CD14-positive monocyte (primary cell): ENCODE measurements at regions not wholly inside any gene's neighbourhood (a gene's known extent, or its start where the extent isn't known, plus 50 kb on each side); places are given as distances from the start of the nearest gene placed in this dataset.

Experiments
- DNase-seq, 3 donors: peaks; one replicate each; pipeline ENCODE4 v3.0.0-alpha.2; 2011 to 2022
- H2AFZ ChIP-seq: 2 replicates; pipeline ENCODE4 v1.6.0; 2012; ENCODE audit warnings: mild to moderate bottlenecking, low read depth, low read length, inconsistent platforms; ENCODE audit not compliant: insufficient read depth, poor library complexity, severe bottlenecking
- H3K27ac ChIP-seq, 2 donors: 1 replicate in 1 of 2; 2 replicates in 1 of 2; pipeline ENCODE4 v1.5.1; 2012 to 2013; ENCODE audit warnings: low read length in 2 of 2, control low read depth in 1 of 2, inconsistent platforms in 1 of 2, low read depth in 1 of 2, mild to moderate bottlenecking in 1 of 2
- H3K27me3 ChIP-seq, 2 donors: one replicate each; pipeline versions ENCODE4 v1.6.0 to v1.6.1; 2011 to 2013; ENCODE audit warnings: low read length in 2 of 2; ENCODE audit not compliant: control insufficient read depth in 2 of 2, insufficient read depth in 2 of 2
- H3K36me3 ChIP-seq, 2 donors: replicated peaks in 1 of 2; 1 replicate in 1 of 2; 2 replicates in 1 of 2; pipeline versions ENCODE4 v1.5.1 to v1.6.1; 2012 to 2013; ENCODE audit warnings: low read length in 2 of 2, control low read depth in 1 of 2, inconsistent platforms in 1 of 2, mild to moderate bottlenecking in 1 of 2; ENCODE audit not compliant: insufficient read depth in 2 of 2, control insufficient read depth in 1 of 2
- H3K4me1 ChIP-seq, 2 donors: 1 replicate in 1 of 2; 2 replicates in 1 of 2; pipeline versions ENCODE4 v1.5.1 to v1.6.1; 2012 to 2013; ENCODE audit warnings: low read length in 2 of 2, control low read depth in 1 of 2, inconsistent platforms in 1 of 2, mild to moderate bottlenecking in 1 of 2, moderate library complexity in 1 of 2; ENCODE audit not compliant: insufficient read depth in 2 of 2, control insufficient read depth in 1 of 2
- H3K4me2 ChIP-seq: replicated peaks from 2 replicates; pipeline ENCODE3; 2012; ENCODE audit warnings: low read length, moderate library complexity, mild to moderate bottlenecking; ENCODE audit not compliant: poor library complexity, severe bottlenecking; ENCODE audit errors: extremely low read depth
- H3K4me3 ChIP-seq, 3 experiments: fragments of 200-600 bp in 1 of 3; sonication (generic) in 1 of 3; replicated peaks in 1 of 3; 1 replicate in 2 of 3; 2 replicates in 1 of 3; pipeline ENCODE4 v1.5.1; 2011 to 2013; ENCODE audit warnings: low read length in 3 of 3, mild to moderate bottlenecking in 3 of 3, control low read depth in 2 of 3, low read depth in 2 of 3, inconsistent platforms in 1 of 3, moderate library complexity in 1 of 3
- H3K79me2 ChIP-seq: 2 replicates; pipeline ENCODE4 v1.6.0; 2012; ENCODE audit warnings: mild to moderate bottlenecking, control low read depth, inconsistent platforms, low read length, moderate library complexity; ENCODE audit not compliant: insufficient read depth
- H3K9ac ChIP-seq: 2 replicates; pipeline ENCODE4 v1.6.0; 2017; ENCODE audit warnings: low read length, mild to moderate bottlenecking; ENCODE audit not compliant: insufficient read depth, poor library complexity, severe bottlenecking
- H3K9me3 ChIP-seq, 2 donors: replicated peaks in 1 of 2; 1 replicate in 1 of 2; 2 replicates in 1 of 2; pipeline versions ENCODE4 v1.5.1 to v1.6.1; 2012 to 2013; ENCODE audit warnings: low read length in 2 of 2, control low read depth in 1 of 2; ENCODE audit not compliant: control insufficient read depth in 1 of 2, insufficient read depth in 1 of 2
- H4K20me1 ChIP-seq: 2 replicates; pipeline ENCODE4 v1.6.0; 2012; ENCODE audit warnings: mild to moderate bottlenecking, low read length, control low read depth, moderate library complexity; ENCODE audit not compliant: insufficient read depth
- H3K27ac Mint-ChIP-seq, 7 donors: one replicate each; pipeline ENCODE4 v1.8.0; 2020; ENCODE audit warnings: mild to moderate bottlenecking in 7 of 7, mixed read lengths in 7 of 7, moderate library complexity in 6 of 7, inconsistent platforms in 2 of 7
- H3K27me3 Mint-ChIP-seq, 3 donors: one replicate each; pipeline ENCODE4 v1.8.0; 2021 to 2022; ENCODE audit warnings: low read depth in 3 of 3, mild to moderate bottlenecking in 3 of 3, mixed read lengths in 3 of 3, moderate library complexity in 3 of 3, inconsistent platforms in 1 of 3
- H3K36me3 Mint-ChIP-seq, 2 donors: one replicate each; pipeline ENCODE4 v1.8.0; 2020; ENCODE audit warnings: mixed read lengths in 2 of 2, inconsistent platforms in 1 of 2, mild to moderate bottlenecking in 1 of 2
- H3K4me1 Mint-ChIP-seq: one replicate; pipeline ENCODE4 v1.8.0; 2020; ENCODE audit warnings: mild to moderate bottlenecking, mixed read lengths
- H3K4me3 Mint-ChIP-seq, 2 donors: one replicate each; pipeline ENCODE4 v1.8.0; 2020; ENCODE audit warnings: mild to moderate bottlenecking in 2 of 2, mixed read lengths in 2 of 2, moderate library complexity in 1 of 2
- H3K9me3 Mint-ChIP-seq, 7 donors: one replicate each; pipeline ENCODE4 v1.8.0; 2020 to 2022; ENCODE audit warnings: mixed read lengths in 7 of 7, mild to moderate bottlenecking in 6 of 7, moderate library complexity in 6 of 7, inconsistent platforms in 2 of 7
- WGBS: methylation state at CpG from one replicate; pipeline ENCODE4 v1.1.5; 2013; ENCODE audit warnings: missing lambda C conversion rate; ENCODE audit not compliant: insufficient coverage; 5-methylcytosine and 5-hydroxymethylcytosine counted together
- intact Hi-C, 2 donors: fragments of 100-400 bp; cut with micrococcal nuclease; formaldehyde crosslinking; loops; one replicate each; pipeline versions ENCODE4 v1.15.0 to v1.15.1; 2023
- TF ChIP-seq, protein P1 (sequence below): fragments of 200-600 bp; IDR thresholded peaks from one replicate; pipeline ENCODE4 v1.8.0; 2022; ENCODE audit warnings: antibody characterized with exemption, mild to moderate bottlenecking

- Mint-ChIP-seq H3K9me3 (peaks cover 0 to 10% (median 4%) of the 10 kb centered on the region in 7 donors), H3K27ac (no peak overlapping the region), H3K4me1 (no peaks in the 10 kb centered on the region), H3K4me3 (no peak overlapping the region), H3K36me3 (no peaks in the 10 kb centered on the region), H3K27me3 (peaks cover 0 to 1% (median 0%) of the 10 kb centered on the region in 3 donors)
- DNase-seq = no peak
- no peak overlapping the region for H3K9ac ChIP-seq
- H2AFZ ChIP-seq = no peak overlapping the region
- H3K4me1 ChIP-seq = no peaks in the 10 kb centered on the region
- H3K27ac ChIP-seq = no peak overlapping the region
- no peaks in the 10 kb centered on the region for H4K20me1 ChIP-seq
- intact Hi-C loops = no loop called here
- no peaks in the 10 kb centered on the region for H3K36me3 ChIP-seq
- no CpG with 5 or more reads among the region's 3 CpGs for WGBS
- H3K79me2 ChIP-seq = no peaks in the 10 kb centered on the region
- H3K4me2 ChIP-seq = no peak overlapping the region
- H3K9me3 ChIP-seq = peaks cover 4 to 10% of the 10 kb centered on the region in 2 donors
- TF ChIP-seq, protein P1, sequence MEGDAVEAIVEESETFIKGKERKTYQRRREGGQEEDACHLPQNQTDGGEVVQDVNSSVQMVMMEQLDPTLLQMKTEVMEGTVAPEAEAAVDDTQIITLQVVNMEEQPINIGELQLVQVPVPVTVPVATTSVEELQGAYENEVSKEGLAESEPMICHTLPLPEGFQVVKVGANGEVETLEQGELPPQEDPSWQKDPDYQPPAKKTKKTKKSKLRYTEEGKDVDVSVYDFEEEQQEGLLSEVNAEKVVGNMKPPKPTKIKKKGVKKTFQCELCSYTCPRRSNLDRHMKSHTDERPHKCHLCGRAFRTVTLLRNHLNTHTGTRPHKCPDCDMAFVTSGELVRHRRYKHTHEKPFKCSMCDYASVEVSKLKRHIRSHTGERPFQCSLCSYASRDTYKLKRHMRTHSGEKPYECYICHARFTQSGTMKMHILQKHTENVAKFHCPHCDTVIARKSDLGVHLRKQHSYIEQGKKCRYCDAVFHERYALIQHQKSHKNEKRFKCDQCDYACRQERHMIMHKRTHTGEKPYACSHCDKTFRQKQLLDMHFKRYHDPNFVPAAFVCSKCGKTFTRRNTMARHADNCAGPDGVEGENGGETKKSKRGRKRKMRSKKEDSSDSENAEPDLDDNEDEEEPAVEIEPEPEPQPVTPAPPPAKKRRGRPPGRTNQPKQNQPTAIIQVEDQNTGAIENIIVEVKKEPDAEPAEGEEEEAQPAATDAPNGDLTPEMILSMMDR = no peak
- H3K27me3 ChIP-seq = no peaks in the 10 kb centered on the region
- no peak overlapping the region for H3K4me3 ChIP-seq
These were observed 574.8 kb downstream of the MBD2 start for GRCh38 chr18:53649621-53650020.

- no peaks in the 10 kb centered on the region for H3K36me3 Mint-ChIP-seq
These were observed 579.5 kb downstream of the MBD2 start for GRCh38 chr18:53644799-53645471.

More at GRCh38 chr18:53644799-53645471, 579.5 kb downstream of the MBD2 start:
- Histone ChIP-seq H3K4me2 (no peak overlapping the region), H4K20me1 (no peaks in the 10 kb centered on the region), H2AFZ (no peak overlapping the region), H3K4me3 (no peak overlapping the region), H3K36me3 (no peaks in the 10 kb centered on the region), H3K9ac (no peak overlapping the region), H3K4me1 (no peaks in the 10 kb centered on the region), H3K27me3 (no peaks in the 10 kb centered on the region), H3K79me2 (no peaks in the 10 kb centered on the region), H3K27ac (no peak overlapping the region), H3K9me3 (peaks cover 2 to 5% of the 10 kb centered on the region in 2 donors)
- peaks cover 0 to 2% (median 0%) of the 10 kb centered on the region in 3 donors for H3K27me3 Mint-ChIP-seq
- TF ChIP-seq, protein P1 = no peak
- WGBS = no CpG with 5 or more reads among the region's 2 CpGs
- peaks cover 1 to 16% (median 7%) of the 10 kb centered on the region in 7 donors for H3K9me3 Mint-ChIP-seq
- H3K4me3 Mint-ChIP-seq = no peak overlapping the region
- intact Hi-C loops = no loop called here
- no peaks in the 10 kb centered on the region for H3K4me1 Mint-ChIP-seq
- no peak for DNase-seq
- no peak overlapping the region for H3K27ac Mint-ChIP-seq
